Tibial nerve (tissue), 4 donors: ENCODE measurements at regions not wholly inside any gene's neighbourhood (a gene's known extent, or its start where the extent isn't known, plus 50 kb on each side); places are given as distances from the start of the nearest gene placed in this dataset.

Experiments
- DNase-seq, 2 donors: peaks; one replicate each; pipeline ENCODE4 v3.0.0-alpha.2; 2019; ENCODE audit warnings: low spot score in 2 of 2
- H3K27ac ChIP-seq, 4 donors: fragments of 200-600 bp; sonication (generic) in 3 of 4; one replicate each; pipeline ENCODE4 v1.5.1; 2017 to 2019; ENCODE audit warnings: mild to moderate bottlenecking in 1 of 4
- H3K27me3 ChIP-seq, 2 donors: fragments of 200-600 bp; sonication (generic) in 1 of 2; one replicate each; pipeline versions ENCODE4 v1.5.1 to v1.6.0; 2017 to 2019
- H3K36me3 ChIP-seq, 3 donors: fragments of 200-600 bp; sonication (generic); one replicate each; pipeline ENCODE4 v1.5.1; 2018 to 2019
- H3K4me1 ChIP-seq, 4 donors: fragments of 200-600 bp; sonication (generic) in 3 of 4; one replicate each; pipeline ENCODE4 v1.5.1; 2017 to 2019
- H3K4me3 ChIP-seq, 4 donors: fragments of 200-600 bp; sonication (generic) in 3 of 4; one replicate each; pipeline ENCODE4 v1.5.1; 2017 to 2019; ENCODE audit warnings: mild to moderate bottlenecking in 1 of 4, moderate library complexity in 1 of 4
- H3K9me3 ChIP-seq, 4 donors: fragments of 200-600 bp; sonication (generic) in 3 of 4; one replicate each; pipeline ENCODE4 v1.5.1; 2017 to 2019
- CTCF ChIP-seq, 5 experiments: fragments of 200-600 bp in 3 of 5; fragments of 450-650 bp in 2 of 5; sonication (generic) in 3 of 5; IDR thresholded peaks; one replicate each; pipeline ENCODE4 v1.5.1; 2016 to 2019; ENCODE audit warnings: antibody characterized with exemption in 5 of 5, mild to moderate bottlenecking in 3 of 5, moderate library complexity in 2 of 5
- EP300 ChIP-seq, 2 donors: sonication (generic); formaldehyde crosslinking; IDR thresholded peaks; one replicate each; pipeline ENCODE4 v1.6.1; 2017; ENCODE audit warnings: antibody characterized with exemption in 2 of 2, mild to moderate bottlenecking in 1 of 2
- POLR2A ChIP-seq, 2 donors: fragments of 450-650 bp; IDR thresholded peaks; one replicate each; pipeline ENCODE4 v1.6.1; 2017; ENCODE audit warnings: antibody characterized with exemption in 2 of 2, mild to moderate bottlenecking in 2 of 2, moderate library complexity in 2 of 2
- WGBS, 2 donors: methylation state at CpG; one replicate each; pipeline ENCODE4 v1.1.5; 2018; 5-methylcytosine and 5-hydroxymethylcytosine counted together

- no peak overlapping the region for H3K4me3 ChIP-seq
- H3K36me3 ChIP-seq: no peaks in the 10 kb centered on the region
- H3K4me1 ChIP-seq: no peaks in the 10 kb centered on the region
- no peak for TF ChIP-seq CTCF (IDR thresholded peaks at IDR 0.05)
- TF ChIP-seq POLR2A (IDR thresholded peaks at IDR 0.05): no peak
- TF ChIP-seq EP300 (IDR thresholded peaks at IDR 0.05): no peak
- H3K27ac ChIP-seq: no peak overlapping the region
- WGBS, 2 donors: 96 to 98% methylated on average over 31 of the region's 31 CpGs
- DNase-seq: no peak
- H3K9me3 ChIP-seq: peaks cover 0 to 6% (median 0%) of the 10 kb centered on the region in 4 donors
- H3K27me3 ChIP-seq: no peaks in the 10 kb centered on the region
These were observed 1095.6 kb downstream of the MAT2B start for GRCh38 chr5:164600929-164601535.

DNA sequence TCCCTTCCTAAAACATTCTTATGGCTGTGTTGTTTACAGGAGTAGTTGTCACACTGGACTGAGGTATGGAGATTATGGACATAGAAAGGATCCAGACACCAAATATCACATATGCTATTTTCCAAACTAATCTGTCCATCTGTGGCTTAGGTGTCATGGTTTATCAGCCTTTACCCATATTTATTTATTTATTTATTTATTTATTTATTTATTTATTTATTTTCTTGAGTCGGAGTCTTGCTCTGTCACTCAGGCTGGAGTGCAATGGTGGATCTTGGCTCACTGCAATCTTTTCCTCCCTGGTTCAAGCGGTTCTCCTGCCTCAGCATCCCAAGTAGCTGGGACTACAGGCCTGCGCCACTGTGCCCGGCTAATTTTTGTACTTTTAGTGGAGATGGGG lies 1103.1 kb downstream of the MAT2B start:
- Histone ChIP-seq H3K9me3 (no peaks in the 10 kb centered on the region), H3K4me3 (no peak overlapping the region), H3K36me3 (no peaks in the 10 kb centered on the region), H3K27ac (no peak overlapping the region), H3K4me1 (no peaks in the 10 kb centered on the region), H3K27me3 (no peaks in the 10 kb centered on the region)
- 90 to 97% methylated on average over 4 of the region's 4 CpGs for WGBS, 2 donors
- no peak for DNase-seq
- TF ChIP-seq POLR2A (IDR thresholded peaks at IDR 0.05) (no peak), CTCF (IDR thresholded peaks at IDR 0.05) (no peak), EP300 (IDR thresholded peaks at IDR 0.05) (no peak)

DNA sequence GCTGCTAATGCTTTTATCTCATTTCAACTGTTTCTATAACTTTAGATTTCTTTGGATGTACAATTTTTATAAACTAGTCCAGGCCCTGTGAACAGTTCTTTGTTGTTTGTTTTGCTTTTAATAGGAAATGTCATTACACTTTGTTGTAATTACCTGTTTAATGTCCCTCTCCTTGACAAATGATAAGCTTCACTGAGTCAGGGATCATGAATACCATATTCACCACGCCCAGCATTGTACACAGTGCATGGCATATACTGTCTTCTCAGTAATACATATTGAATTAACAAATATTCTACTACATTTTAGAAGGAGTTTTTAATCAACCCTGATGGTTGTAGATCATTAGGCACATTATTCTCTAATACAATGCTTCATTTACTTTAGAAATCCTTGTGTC lies 1105.0 kb downstream of the MAT2B start:
- WGBS, 2 donors: 81 to 91% methylated on average over 1 of the region's 1 CpG
- no peak for DNase-seq
- TF ChIP-seq CTCF (IDR thresholded peaks at IDR 0.05) (no peak), EP300 (IDR thresholded peaks at IDR 0.05) (no peak), POLR2A (IDR thresholded peaks at IDR 0.05) (no peak)
- no peaks in the 10 kb centered on the region for H3K27me3 ChIP-seq
- no peaks in the 10 kb centered on the region for H3K36me3 ChIP-seq
- H3K4me1 ChIP-seq: no peaks in the 10 kb centered on the region
- no peaks in the 10 kb centered on the region for H3K9me3 ChIP-seq
- H3K4me3 ChIP-seq: no peak overlapping the region
- no peak overlapping the region for H3K27ac ChIP-seq

DNA sequence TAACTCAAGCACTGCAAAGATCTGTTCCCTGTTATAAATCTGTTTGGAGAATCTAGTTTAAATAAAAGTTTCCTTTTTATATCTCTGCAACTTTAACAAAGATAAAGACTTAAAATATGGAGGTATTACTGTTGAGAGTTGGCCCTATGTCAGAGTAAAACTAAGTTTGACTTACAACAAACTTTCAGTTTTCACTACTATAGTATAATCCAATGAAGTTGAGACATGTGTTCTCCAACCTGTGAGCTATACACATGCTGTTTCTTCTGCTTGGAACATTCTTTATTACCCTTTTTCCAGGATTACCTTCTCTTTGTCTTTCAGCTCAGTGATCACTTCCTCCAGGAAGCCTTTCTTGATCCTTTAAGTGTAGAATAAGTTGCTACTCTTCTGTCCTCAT lies 1109.3 kb downstream of the MAT2B start:
- TF ChIP-seq POLR2A (IDR thresholded peaks at IDR 0.05) (no peak), CTCF (IDR thresholded peaks at IDR 0.05) (no peak), EP300 (IDR thresholded peaks at IDR 0.05) (no peak)
- Histone ChIP-seq H3K4me3 (no peak overlapping the region), H3K27ac (no peak overlapping the region), H3K27me3 (no peaks in the 10 kb centered on the region), H3K9me3 (no peaks in the 10 kb centered on the region), H3K36me3 (no peaks in the 10 kb centered on the region), H3K4me1 (no peaks in the 10 kb centered on the region)
- no peak for DNase-seq

DNA sequence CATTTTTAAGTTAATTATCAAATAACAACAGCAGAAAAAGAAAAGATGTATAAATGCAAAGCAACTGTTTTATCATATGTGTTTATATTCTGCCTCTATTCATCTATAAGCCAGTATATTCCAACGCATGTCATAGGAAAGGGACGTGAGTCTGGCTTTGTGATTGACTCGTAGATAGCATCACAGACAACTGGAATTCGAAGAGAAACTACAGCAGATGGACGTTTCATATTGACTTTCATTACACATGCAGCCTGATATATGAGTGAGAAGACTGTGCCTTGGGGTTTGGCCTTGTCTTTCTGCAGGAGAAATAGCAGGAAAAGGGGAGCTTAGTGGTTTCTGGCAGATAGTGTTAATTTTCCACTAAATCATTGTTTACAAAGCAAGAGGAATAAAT lies 1111.9 kb downstream of the MAT2B start:
- TF ChIP-seq EP300 (IDR thresholded peaks at IDR 0.05) (no peak), POLR2A (IDR thresholded peaks at IDR 0.05) (no peak), CTCF (IDR thresholded peaks at IDR 0.05) (no peak)
- H3K27ac ChIP-seq: no peak overlapping the region
- no peak overlapping the region for H3K4me3 ChIP-seq
- H3K4me1 ChIP-seq: no peaks in the 10 kb centered on the region
- DNase-seq: no peak
- H3K27me3 ChIP-seq: no peaks in the 10 kb centered on the region
- 76 to 80% methylated on average over 5 of the region's 5 CpGs for WGBS, 2 donors
- H3K9me3 ChIP-seq: no peaks in the 10 kb centered on the region
- no peaks in the 10 kb centered on the region for H3K36me3 ChIP-seq
